ENCODE measurements at regions not wholly inside any gene's neighbourhood (a gene's known extent, or its start where the extent isn't known, plus 50 kb on each side); places are given as distances from the start of the nearest gene placed in this dataset.
"Not testable (repeated sequence)": the region's sequence is repeated elsewhere in the genome, so short reads cannot be mapped to it uniquely, and the experiment has no call there.

GRCh38 chr6:157748839-157749571 is 74.0 kb upstream of the SNX9 start:
- no peak for TF ChIP-seq POLR2A (IDR thresholded peaks at IDR 0.05)
- TF ChIP-seq EP300 (IDR thresholded peaks at IDR 0.05), result no peak
- TF ChIP-seq CTCF (IDR thresholded peaks at IDR 0.05), result no peak
- no peak for DNase-seq (ENCODE audit: low spot score in 2 of 2)
- Histone ChIP-seq H3K27me3 (no peaks in the 10 kb centered on the region), H3K9me3 (peaks cover 0 to 3% (median 0%) of the 10 kb centered on the region in 4 donors), H3K4me1 (no peaks in the 10 kb centered on the region), H3K27ac (no peak overlapping the region), H3K36me3 (no peaks in the 10 kb centered on the region), H3K4me3 (no peak overlapping the region)
- 89 to 92% methylated on average over 2 of the region's 2 CpGs for WGBS, 2 donors

DNA sequence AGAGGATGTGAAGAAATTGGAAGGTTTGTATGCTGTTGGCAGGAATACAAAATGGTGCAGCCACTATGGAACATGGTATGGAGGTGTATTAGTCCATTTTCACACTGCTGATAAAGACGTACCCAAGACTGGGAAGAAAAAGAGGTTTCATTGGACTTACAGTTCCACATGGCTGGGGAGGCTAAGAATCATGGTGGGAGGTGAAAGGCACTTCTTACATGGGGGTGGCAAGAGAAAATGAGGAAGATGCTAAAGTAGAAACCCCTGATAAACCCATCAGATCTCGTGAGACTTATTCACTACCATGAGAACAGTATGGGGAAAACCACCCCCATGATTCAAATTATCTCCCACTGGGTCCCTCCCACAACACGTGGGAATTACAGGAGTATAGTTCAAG is 72.1 kb upstream of the SNX9 start:
- not testable (repeated sequence) for H3K36me3 ChIP-seq; H3K4me3 ChIP-seq; DNase-seq (ENCODE audit: low spot score in 2 of 2); H3K27me3 ChIP-seq; H3K9me3 ChIP-seq; H3K4me1 ChIP-seq; H3K27ac ChIP-seq
- WGBS, 2 donors, result 84 to 94% methylated on average over 3 of the region's 3 CpGs

DNA sequence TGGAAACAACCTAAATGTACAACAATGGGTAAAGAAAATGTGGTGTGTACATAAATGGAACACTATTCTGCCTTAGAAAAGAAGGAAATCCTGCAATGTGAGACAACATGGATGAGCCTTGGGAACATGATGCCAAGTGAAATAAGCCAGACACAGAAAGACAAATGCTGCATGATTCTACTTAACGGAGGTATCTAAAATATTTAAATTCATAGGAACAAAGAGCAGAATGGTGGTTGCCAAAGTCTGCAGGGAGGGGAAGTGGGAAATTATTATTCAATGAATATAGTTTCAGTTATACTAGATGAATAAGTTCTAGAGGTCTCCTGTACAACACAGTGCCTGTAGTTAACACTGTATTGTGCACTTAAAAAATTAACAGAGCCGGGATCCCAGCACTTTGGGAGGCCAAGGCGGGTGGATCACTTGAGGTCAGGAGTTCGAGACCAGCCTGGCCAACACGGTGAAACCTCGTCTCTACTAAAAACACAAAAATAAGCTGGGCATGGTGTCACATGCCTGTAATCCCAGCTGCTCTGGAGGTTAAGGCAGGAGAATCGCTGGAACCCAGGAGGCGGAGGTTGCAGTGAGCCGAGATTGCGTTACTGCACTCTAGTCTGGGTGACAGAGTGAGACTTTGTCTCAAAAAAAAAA is 71.4 kb upstream of the SNX9 start:
- H3K27me3 ChIP-seq, result no peaks in the 10 kb centered on the region
- DNase-seq (ENCODE audit: low spot score in 2 of 2), result no peak
- H3K9me3 ChIP-seq, result peaks cover 0 to 3% (median 0%) of the 10 kb centered on the region in 4 donors
- H3K36me3 ChIP-seq, result no peaks in the 10 kb centered on the region
- H3K27ac ChIP-seq, result no peak overlapping the region
- TF ChIP-seq EP300 (IDR thresholded peaks at IDR 0.05) (no peak), POLR2A (IDR thresholded peaks at IDR 0.05) (no peak), CTCF (IDR thresholded peaks at IDR 0.05) (no peak)
- WGBS, 2 donors, result 86% methylated on average over 10 of the region's 10 CpGs
- H3K4me3 ChIP-seq, result no peak overlapping the region
- peaks cover 0 to 8% (median 4%) of the 10 kb centered on the region in 4 donors for H3K4me1 ChIP-seq

GRCh38 chr6:157752879-157753278 is 70.2 kb upstream of the SNX9 start:
- H3K4me1 ChIP-seq, result peaks cover 0 to 20% (median 11%) of the 10 kb centered on the region in 4 donors
- H3K27me3 ChIP-seq; H3K36me3 ChIP-seq; H3K27ac ChIP-seq; DNase-seq (ENCODE audit: low spot score in 2 of 2); H3K9me3 ChIP-seq; H3K4me3 ChIP-seq: not testable (repeated sequence)
- WGBS, 2 donors, result 52 to 59% methylated on average over 3 of the region's 3 CpGs

DNA sequence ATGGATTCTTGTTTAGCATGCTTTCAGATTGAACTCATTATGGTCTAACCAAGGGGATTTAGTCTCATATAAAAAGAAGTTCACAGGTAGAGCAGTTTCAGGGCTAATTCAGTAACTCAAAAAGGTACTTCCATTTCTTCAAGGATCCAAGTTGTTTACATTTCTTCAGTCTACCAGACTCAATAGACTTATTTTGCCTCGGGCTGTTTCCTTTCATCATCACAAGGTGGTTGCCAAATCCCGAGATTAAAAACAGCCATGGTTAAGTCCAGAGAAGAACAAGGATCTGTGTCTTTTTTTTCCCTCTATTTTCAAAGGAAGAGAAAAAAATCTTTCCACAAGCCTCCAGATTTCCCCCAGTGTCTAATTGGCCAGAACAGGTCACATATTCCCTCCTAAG is 69.8 kb upstream of the SNX9 start:
- no peak for DNase-seq (ENCODE audit: low spot score in 2 of 2)
- 61 to 65% methylated on average over 2 of the region's 2 CpGs for WGBS, 2 donors
- no peaks in the 10 kb centered on the region for H3K27me3 ChIP-seq
- peaks cover 0 to 3% (median 0%) of the 10 kb centered on the region in 4 donors for H3K9me3 ChIP-seq
- peaks cover 0 to 20% (median 11%) of the 10 kb centered on the region in 4 donors for H3K4me1 ChIP-seq
- TF ChIP-seq POLR2A (IDR thresholded peaks at IDR 0.05), result no peak
- no peak for TF ChIP-seq CTCF (IDR thresholded peaks at IDR 0.05)
- TF ChIP-seq EP300 (IDR thresholded peaks at IDR 0.05), result no peak
- no peak overlapping the region for H3K27ac ChIP-seq
- no peak overlapping the region for H3K4me3 ChIP-seq
- no peaks in the 10 kb centered on the region for H3K36me3 ChIP-seq

GRCh38 chr6:157753801-157754200 is 69.2 kb upstream of the SNX9 start:
- H3K27ac ChIP-seq; H3K9me3 ChIP-seq; H3K36me3 ChIP-seq; H3K27me3 ChIP-seq; H3K4me3 ChIP-seq; DNase-seq (ENCODE audit: low spot score in 2 of 2): not testable (repeated sequence)
- WGBS, 2 donors, result 86 to 89% methylated on average over 4 of the region's 4 CpGs
- H3K4me1 ChIP-seq, result peaks cover 0 to 20% (median 11%) of the 10 kb centered on the region in 4 donors

Measured in tibial nerve (tissue), 4 donors.